ENCODE measurements at regions not wholly inside any gene's neighbourhood (a gene's known extent, or its start where the extent isn't known, plus 50 kb on each side); places are given as distances from the start of the nearest gene placed in this dataset.

- no peak for DNase-seq
- intact Hi-C loops (cut with DNase I) = no loop called here
- no peak for ATAC-seq (ENCODE audit: poor library complexity)
Measured at GRCh38 chr2:136191041-136191440, 73.1 kb upstream of the CXCR4 start.

- intact Hi-C loops (cut with DNase I) = no loop called here
- DNase-seq (no peak), ATAC-seq (ENCODE audit: poor library complexity) (no peak)
Measured at GRCh38 chr2:136189221-136189782, 71.4 kb upstream of the CXCR4 start.

- ATAC-seq (ENCODE audit: poor library complexity) = no peak
- intact Hi-C loops (cut with DNase I) = no loop called here
Measured at GRCh38 chr2:136188086-136188485, 70.1 kb upstream of the CXCR4 start.

GRCh38 chr2:136185981-136186776, 68.2 kb upstream of the CXCR4 start:
- DNase-seq (no peak), ATAC-seq (ENCODE audit: poor library complexity) (peak; percentile 73)
- intact Hi-C loops (cut with DNase I) = no loop called here

More at GRCh38 chr2:136188086-136188485, 70.1 kb upstream of the CXCR4 start:
- no peak for DNase-seq

GRCh38 chr2:136183097-136183496, 65.1 kb upstream of the CXCR4 start:
- intact Hi-C loops (cut with DNase I) = no loop called here
- ATAC-seq (ENCODE audit: poor library complexity) (no peak), DNase-seq (no peak)

GRCh38 chr2:136182315-136182714, 64.4 kb upstream of the CXCR4 start:
- ATAC-seq (ENCODE audit: poor library complexity) (no peak), DNase-seq (no peak)
- intact Hi-C loops (cut with DNase I) = no loop called here

- ATAC-seq (ENCODE audit: poor library complexity) (no peak), DNase-seq (no peak)
- intact Hi-C loops (cut with DNase I) = no loop called here
Measured at GRCh38 chr2:136179602-136179975, 61.6 kb upstream of the CXCR4 start.

- no peak for DNase-seq
- intact Hi-C loops (cut with DNase I) = no loop called here
- ATAC-seq (ENCODE audit: poor library complexity) = no peak
Measured at GRCh38 chr2:136178941-136179601, 61.1 kb upstream of the CXCR4 start.

GRCh38 chr2:136175868-136176267, 57.9 kb upstream of the CXCR4 start:
- no peak for ATAC-seq (ENCODE audit: poor library complexity)
- intact Hi-C loops (cut with DNase I) = no loop called here

GRCh38 chr2:136175466-136175865, 57.5 kb upstream of the CXCR4 start:
- intact Hi-C loops (cut with DNase I) = no loop called here
- no peak for ATAC-seq (ENCODE audit: poor library complexity)
- no peak for DNase-seq

More at GRCh38 chr2:136175868-136176267, 57.9 kb upstream of the CXCR4 start:
- no peak for DNase-seq

- no peak for DNase-seq
- ATAC-seq (ENCODE audit: poor library complexity) = no peak
- intact Hi-C loops (cut with DNase I) = no loop called here
Measured at GRCh38 chr2:136173126-136173525, 55.2 kb upstream of the CXCR4 start.

- no peak for ATAC-seq (ENCODE audit: poor library complexity)
- no peak for DNase-seq
- intact Hi-C loops (cut with DNase I) = no loop called here
Measured at GRCh38 chr2:136171223-136171622, 53.3 kb upstream of the CXCR4 start.

GRCh38 chr2:136168720-136169119, 50.8 kb upstream of the CXCR4 start:
- ATAC-seq (ENCODE audit: poor library complexity) (no peak), DNase-seq (no peak)
- intact Hi-C loops (cut with DNase I) = no loop called here

GRCh38 chr2:136167721-136168475, 49.9 kb upstream of the CXCR4 start:
- DNase-seq (no peak), ATAC-seq (ENCODE audit: poor library complexity) (no peak)
- intact Hi-C loops (cut with DNase I) = no loop called here

Measured in Right ventricle myocardium superior (tissue), 1 donor.